Prostate gland (tissue), 2 donors: ENCODE measurements at regions not wholly inside any gene's neighbourhood (a gene's known extent, or its start where the extent isn't known, plus 50 kb on each side); places are given as distances from the start of the nearest gene placed in this dataset.

ENCODE experiments used
- DNase-seq: peaks from one replicate; pipeline ENCODE4 v3.0.0-alpha.2; 2019; ENCODE audit warnings: low spot score
- H3K27ac ChIP-seq, 2 donors: fragments of 200-600 bp; sonication (generic); 2 replicates each; pipeline ENCODE4 v1.5.1; 2017 to 2019
- H3K27me3 ChIP-seq: fragments of 200-600 bp; sonication (generic); replicated peaks from 2 replicates; pipeline ENCODE4 v1.5.1; 2019; ENCODE audit not compliant: insufficient read depth
- H3K36me3 ChIP-seq, 2 donors: fragments of 200-600 bp; sonication (generic); 1 replicate in 1 of 2; 2 replicates in 1 of 2; pipeline versions ENCODE4 v1.5.1 to v1.8.1; 2017 to 2019
- H3K4me1 ChIP-seq: fragments of 200-600 bp; sonication (generic); replicated peaks from 2 replicates; pipeline ENCODE4 v1.5.1; 2019
- H3K4me3 ChIP-seq, 2 donors: fragments of 200-600 bp; sonication (generic); 2 replicates each; pipeline ENCODE4 v1.5.1; 2017 to 2019
- H3K9me3 ChIP-seq: fragments of 200-600 bp; sonication (generic); 2 replicates; pipeline ENCODE4 v1.5.1; 2017
- CTCF ChIP-seq, 4 experiments: fragments of 200-600 bp in 2 of 4; fragments of 450-650 bp in 2 of 4; sonication (generic) in 2 of 4; IDR thresholded peaks; 1 replicate in 3 of 4; 2 replicates in 1 of 4; pipeline ENCODE4 v1.5.1; 2016 to 2019; ENCODE audit warnings: antibody characterized with exemption in 4 of 4, mild to moderate bottlenecking in 2 of 4, moderate library complexity in 2 of 4
- POLR2A ChIP-seq: fragments of 450-650 bp; IDR thresholded peaks from one replicate; pipeline ENCODE4 v1.6.1; 2016; ENCODE audit warnings: antibody characterized with exemption, mild to moderate bottlenecking
- POLR2AphosphoS5 ChIP-seq: sonication (generic); formaldehyde crosslinking; IDR thresholded peaks from one replicate; pipeline ENCODE4 v1.6.1; 2017; ENCODE audit warnings: antibody characterized with exemption
- WGBS: methylation state at CpG from one replicate; pipeline ENCODE4 v1.1.5; 2018; 5-methylcytosine and 5-hydroxymethylcytosine counted together
- intact Hi-C: fragments of 100-400 bp; cut with DNase I; formaldehyde crosslinking; loops from one replicate; pipeline ENCODE4 v1.14.2; 2022

GRCh38 chr12:40615590-40615989 is 76.6 kb upstream of the CNTN1 start:
- no peaks in the 10 kb centered on the region for H3K27me3 ChIP-seq
- no peaks in the 10 kb centered on the region for H3K9me3 ChIP-seq
- H3K27ac ChIP-seq: no peak overlapping the region
- H3K36me3 ChIP-seq: no peaks in the 10 kb centered on the region
- TF ChIP-seq CTCF (IDR thresholded peaks at IDR 0.05) (no peak), POLR2A (no peak), POLR2AphosphoS5 (no peak)
- no peaks in the 10 kb centered on the region for H3K4me1 ChIP-seq
- WGBS: 74% methylated on average over 1 of the region's 1 CpG
- no peak for DNase-seq
- no peak overlapping the region for H3K4me3 ChIP-seq
- intact Hi-C loops: no loop called here

- H3K9me3 ChIP-seq: no peaks in the 10 kb centered on the region
- TF ChIP-seq POLR2A: no peak
- no peak for DNase-seq
- no peaks in the 10 kb centered on the region for H3K4me1 ChIP-seq
- no peaks in the 10 kb centered on the region for H3K36me3 ChIP-seq
- 86% methylated on average over 4 of the region's 4 CpGs for WGBS
- no peak overlapping the region for H3K27ac ChIP-seq
- no peak overlapping the region for H3K4me3 ChIP-seq
- H3K27me3 ChIP-seq: no peaks in the 10 kb centered on the region
- intact Hi-C loops: no loop called here
These were observed 75.8 kb upstream of the CNTN1 start for GRCh38 chr12:40616383-40616915.

GRCh38 chr12:40618636-40619035 is 73.6 kb upstream of the CNTN1 start:
- no peak for TF ChIP-seq CTCF (IDR thresholded peaks at IDR 0.05)
- Histone ChIP-seq H3K27ac (no peak overlapping the region), H3K4me1 (no peaks in the 10 kb centered on the region), H3K4me3 (no peak overlapping the region), H3K9me3 (no peaks in the 10 kb centered on the region), H3K27me3 (no peaks in the 10 kb centered on the region), H3K36me3 (no peaks in the 10 kb centered on the region)
- intact Hi-C loops: no loop called here
- 88% methylated on average over 1 of the region's 1 CpG for WGBS
- DNase-seq: no peak

GRCh38 chr12:40620564-40621019 is 71.6 kb upstream of the CNTN1 start:
- TF ChIP-seq POLR2A (no peak), POLR2AphosphoS5 (no peak), CTCF (IDR thresholded peaks at IDR 0.05) (no peak)
- WGBS: 93% methylated on average over 18 of the region's 38 CpGs
- DNase-seq: no peak
- Histone ChIP-seq H3K36me3 (no peaks in the 10 kb centered on the region), H3K4me1 (no peaks in the 10 kb centered on the region), H3K4me3 (no peak overlapping the region), H3K27me3 (no peaks in the 10 kb centered on the region), H3K9me3 (no peaks in the 10 kb centered on the region), H3K27ac (no peak overlapping the region)
- intact Hi-C loops: no loop called here

GRCh38 chr12:40622246-40622838 is 69.9 kb upstream of the CNTN1 start:
- H3K4me1 ChIP-seq: no peaks in the 10 kb centered on the region
- no peaks in the 10 kb centered on the region for H3K9me3 ChIP-seq
- WGBS: 63% methylated on average over 3 of the region's 3 CpGs
- peak; percentile 55 for DNase-seq
- no peaks in the 10 kb centered on the region for H3K36me3 ChIP-seq
- TF ChIP-seq POLR2AphosphoS5 (no peak), CTCF (IDR thresholded peaks at IDR 0.05) (peak; percentile 62 to 90 (median 70)), POLR2A (no peak)
- no peak overlapping the region for H3K4me3 ChIP-seq
- intact Hi-C loops: loop anchor here (1.0 kb wide), 1 partner anchor 299 kb away; no protein-coding TSS in a partner anchor
- H3K27me3 ChIP-seq: no peaks in the 10 kb centered on the region
- no peak overlapping the region for H3K27ac ChIP-seq
